Memory B cell (primary cell): ENCODE measurements at regions not wholly inside any gene's neighbourhood (a gene's known extent, or its start where the extent isn't known, plus 50 kb on each side); places are given as distances from the start of the nearest gene placed in this dataset.
"Not testable (repeated sequence)": the region's sequence is repeated elsewhere in the genome, so short reads cannot be mapped to it uniquely, and the experiment has no call there.

Experiments
- ATAC-seq: fragments of 150-1000 bp; cut with Tn5 transposase; 2 replicates; pipeline ENCODE4 v1.10.0; 2021; ENCODE audit warnings: low read depth, mild to moderate bottlenecking, moderate library complexity
- DNase-seq, 2 donors: peaks; one replicate each; pipeline ENCODE4 v3.0.0; 2022; ENCODE audit warnings: low spot score in 2 of 2
- H3K27ac Mint-ChIP-seq: one replicate; pipeline ENCODE4 v1.8.0; 2022; ENCODE audit warnings: mild to moderate bottlenecking, moderate library complexity, mixed read lengths
- H3K27me3 Mint-ChIP-seq: one replicate; pipeline ENCODE4 v1.8.0; 2022; ENCODE audit warnings: mixed read lengths
- H3K36me3 Mint-ChIP-seq: one replicate; pipeline ENCODE4 v1.8.0; 2022; ENCODE audit warnings: mild to moderate bottlenecking, mixed read lengths
- H3K4me1 Mint-ChIP-seq: one replicate; pipeline ENCODE4 v1.8.0; 2022; ENCODE audit warnings: mixed read lengths
- H3K4me3 Mint-ChIP-seq: one replicate; pipeline ENCODE4 v1.8.0; 2022; ENCODE audit warnings: mild to moderate bottlenecking, moderate library complexity, mixed read lengths
- H3K9me3 Mint-ChIP-seq: one replicate; pipeline ENCODE4 v1.8.0; 2022; ENCODE audit warnings: mixed read lengths

- ATAC-seq = no peak
- Mint-ChIP-seq H3K27me3 (no peaks in the 10 kb centered on the region), H3K4me3 (no peak overlapping the region), H3K36me3 (no peaks in the 10 kb centered on the region), H3K9me3 (no peaks in the 10 kb centered on the region), H3K4me1 (peaks cover 22% of the 10 kb centered on the region), H3K27ac (no peak overlapping the region)
- DNase-seq = no peak
Measured at GRCh38 chr5:148734518-148734917, 80.2 kb upstream of the HTR4 start.

- ATAC-seq = no peak
- DNase-seq = no peak
- Mint-ChIP-seq H3K27ac (no peak overlapping the region), H3K4me1 (peaks cover 24% of the 10 kb centered on the region), H3K27me3 (no peaks in the 10 kb centered on the region), H3K36me3 (no peaks in the 10 kb centered on the region), H3K4me3 (no peak overlapping the region), H3K9me3 (no peaks in the 10 kb centered on the region)
Measured at GRCh38 chr5:148735301-148735835, 81.0 kb upstream of the HTR4 start.

DNA sequence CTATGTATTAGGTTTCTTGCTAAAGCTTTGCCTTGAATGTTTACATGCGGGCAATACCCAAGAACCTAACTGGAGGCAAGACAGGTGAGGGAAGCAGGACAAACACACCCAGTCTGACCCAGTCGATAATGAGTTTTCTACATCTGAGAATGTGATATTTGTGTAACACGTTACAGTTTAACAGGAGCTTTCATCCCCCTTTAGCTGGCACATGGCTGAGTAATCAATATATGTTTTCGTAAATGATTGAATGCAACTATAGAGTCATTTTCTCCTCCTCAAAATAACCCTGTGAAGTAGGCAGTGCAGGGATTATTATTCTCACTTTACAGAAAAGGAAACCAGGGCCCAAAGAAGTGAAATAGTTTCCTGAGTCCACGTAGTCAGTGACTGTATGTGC, 84.7 kb upstream of the HTR4 start:
- no peak overlapping the region for H3K27ac Mint-ChIP-seq
- ATAC-seq = no peak
- H3K4me3 Mint-ChIP-seq = no peak overlapping the region
- no peak for DNase-seq
- peaks cover 10% of the 10 kb centered on the region for H3K4me1 Mint-ChIP-seq
- no peaks in the 10 kb centered on the region for H3K27me3 Mint-ChIP-seq
- no peaks in the 10 kb centered on the region for H3K36me3 Mint-ChIP-seq
- no peaks in the 10 kb centered on the region for H3K9me3 Mint-ChIP-seq

DNA sequence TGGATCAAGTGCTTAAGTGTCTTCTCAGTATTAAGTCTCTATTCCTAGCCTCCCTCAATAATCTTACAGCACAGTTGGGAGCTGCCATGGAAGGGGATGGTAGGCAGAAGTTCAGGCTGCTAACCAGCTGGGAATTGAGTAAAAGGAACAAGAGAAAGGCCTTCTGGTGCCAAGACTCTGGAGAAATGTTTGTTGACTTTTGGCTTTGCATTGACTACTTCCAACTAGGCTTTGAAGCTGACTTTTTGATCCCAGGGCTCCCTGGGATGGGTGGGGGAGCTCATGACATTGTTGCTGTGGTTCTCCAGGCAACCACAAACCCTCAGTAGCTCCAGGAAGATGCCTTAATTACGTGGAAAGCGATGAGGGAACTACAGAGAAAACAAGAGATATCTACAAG, 85.2 kb upstream of the HTR4 start:
- Mint-ChIP-seq H3K4me3 (no peak overlapping the region), H3K27me3 (no peaks in the 10 kb centered on the region)

DNA sequence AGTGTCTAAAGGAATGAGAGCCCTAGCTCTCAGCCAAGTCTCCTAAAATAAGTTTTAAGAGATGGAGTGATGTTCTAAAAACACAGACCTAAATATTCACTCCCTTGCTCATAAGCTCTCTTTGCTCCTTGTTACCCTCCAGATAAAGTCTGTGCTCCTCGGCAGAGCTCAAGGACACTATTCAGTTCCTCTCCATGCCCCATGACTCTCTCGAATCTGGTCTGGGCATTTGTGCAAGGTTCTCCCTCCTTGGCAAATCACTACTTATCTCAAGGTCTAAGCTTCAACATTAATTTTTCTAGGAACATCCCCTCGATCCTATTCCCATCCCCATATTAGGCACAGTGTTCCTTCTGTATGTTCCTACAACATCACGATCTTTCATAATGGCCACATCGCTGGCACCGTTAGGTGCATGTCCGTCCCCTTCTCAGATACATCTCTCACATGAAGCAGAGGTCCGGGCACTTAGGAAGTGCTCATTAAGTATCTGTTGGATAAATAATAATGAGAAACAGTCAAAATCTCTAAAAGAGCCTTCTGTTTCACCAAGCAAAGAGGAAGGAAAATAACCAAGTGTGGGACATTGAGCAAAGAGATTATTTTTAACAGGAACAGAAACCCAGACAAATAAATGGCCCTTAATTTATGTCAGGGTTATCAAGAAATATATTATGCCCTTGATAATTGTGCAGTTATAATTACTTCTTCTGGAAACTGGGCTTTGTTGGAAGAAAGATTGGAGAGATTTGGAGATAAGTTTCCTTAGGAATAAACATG, 85.9 kb upstream of the HTR4 start:
- no peak overlapping the region for H3K27ac Mint-ChIP-seq
- H3K4me3 Mint-ChIP-seq = no peak overlapping the region
- peaks cover 9% of the 10 kb centered on the region for H3K4me1 Mint-ChIP-seq
- H3K36me3 Mint-ChIP-seq = no peaks in the 10 kb centered on the region
- H3K27me3 Mint-ChIP-seq = no peaks in the 10 kb centered on the region
- DNase-seq = no peak
- peaks cover 3% of the 10 kb centered on the region for H3K9me3 Mint-ChIP-seq
- ATAC-seq = no peak

More for the DNA sequence above, 85.2 kb upstream of the HTR4 start:
- Mint-ChIP-seq H3K27ac (no peak overlapping the region), H3K36me3 (no peaks in the 10 kb centered on the region), H3K4me1 (peaks cover 8% of the 10 kb centered on the region), H3K9me3 (peaks cover 3% of the 10 kb centered on the region)
- ATAC-seq (no peak), DNase-seq (no peak)

DNA sequence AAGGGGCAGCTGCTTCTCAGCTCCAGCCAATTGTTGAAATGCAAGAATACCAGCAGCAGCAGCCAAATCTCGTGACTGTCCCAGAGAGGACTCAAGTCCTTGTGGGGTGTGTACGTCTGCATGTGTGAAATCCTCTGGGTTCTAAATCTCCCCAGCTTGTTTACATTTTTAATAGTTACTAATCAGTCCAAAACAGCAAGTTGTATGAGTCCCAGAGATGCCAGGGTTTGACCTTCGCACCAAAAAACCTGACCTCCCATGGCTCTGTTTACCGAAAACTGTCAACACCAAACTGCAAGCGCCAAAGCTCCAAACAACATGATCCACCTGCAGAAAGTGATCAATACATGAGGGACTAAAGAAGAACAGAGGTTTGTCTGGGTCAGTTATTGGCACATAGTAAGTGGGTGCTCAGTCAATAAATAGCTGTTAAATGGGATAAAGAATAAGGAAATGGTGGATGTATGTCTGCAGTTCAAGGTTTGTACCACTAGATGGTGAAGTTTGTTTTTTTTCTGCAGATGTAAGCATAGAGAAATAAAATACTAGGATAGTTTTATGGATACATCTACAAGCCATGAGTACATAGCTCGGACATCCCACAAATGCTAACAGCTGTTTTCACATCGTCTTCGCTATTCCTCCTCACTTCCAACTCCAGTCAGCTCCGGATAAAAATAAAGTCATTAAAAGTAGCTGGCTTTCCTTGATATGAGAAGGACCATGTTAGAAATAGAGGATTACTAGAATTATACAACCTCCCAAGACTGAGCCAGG, 85.3 kb upstream of the ADRB2 start:
- H3K4me3 Mint-ChIP-seq = no peak overlapping the region
- peaks cover 9% of the 10 kb centered on the region for H3K4me1 Mint-ChIP-seq
- H3K9me3 Mint-ChIP-seq = peaks cover 3% of the 10 kb centered on the region
- H3K27ac Mint-ChIP-seq = no peak overlapping the region
- ATAC-seq (peak; percentile 59), DNase-seq (peak in 1 of 2 donors; percentile 36)
- no peaks in the 10 kb centered on the region for H3K27me3 Mint-ChIP-seq
- no peaks in the 10 kb centered on the region for H3K36me3 Mint-ChIP-seq

DNA sequence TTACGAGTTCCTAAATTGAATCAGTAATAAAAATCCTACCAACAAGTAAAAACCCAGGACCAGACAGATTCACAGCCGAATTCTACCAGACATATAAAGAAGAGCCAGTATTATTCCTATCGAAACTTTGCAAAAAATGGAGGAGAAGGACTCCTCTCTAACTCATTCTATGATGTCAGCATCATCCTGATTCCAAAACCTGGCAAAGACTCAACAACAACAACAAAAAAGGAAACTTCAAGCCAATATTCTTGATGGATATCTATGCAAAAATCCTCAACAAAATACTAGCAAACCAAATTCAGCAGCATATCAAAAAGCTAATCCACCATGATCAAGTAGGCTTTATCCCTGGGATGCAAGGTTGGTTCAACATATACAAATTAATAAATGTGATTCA, 84.6 kb upstream of the ADRB2 start:
- H3K9me3 Mint-ChIP-seq, DNase-seq, H3K27me3 Mint-ChIP-seq, H3K27ac Mint-ChIP-seq, H3K4me1 Mint-ChIP-seq, H3K4me3 Mint-ChIP-seq, ATAC-seq, H3K36me3 Mint-ChIP-seq: not testable (repeated sequence)

DNA sequence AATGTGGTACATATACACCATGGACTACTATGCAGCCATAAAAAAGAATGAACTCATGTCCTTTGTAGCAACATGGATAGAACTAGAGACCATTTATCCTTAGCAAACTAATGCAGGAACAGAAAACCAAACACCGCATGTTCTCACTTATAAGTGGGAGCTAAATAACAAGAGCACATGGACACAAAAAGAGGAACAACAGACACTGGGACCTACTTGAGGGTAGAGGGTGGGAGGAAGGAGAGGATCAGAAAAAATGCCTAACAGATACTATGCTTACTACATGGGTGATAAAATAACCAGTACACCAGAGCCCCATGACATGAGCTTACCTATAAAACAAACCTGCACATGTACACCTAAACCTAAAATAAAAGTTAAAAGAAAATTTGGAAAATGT, 82.0 kb upstream of the ADRB2 start:
- not testable (repeated sequence) for H3K27me3 Mint-ChIP-seq, H3K27ac Mint-ChIP-seq, ATAC-seq, DNase-seq, H3K36me3 Mint-ChIP-seq, H3K4me3 Mint-ChIP-seq, H3K9me3 Mint-ChIP-seq
- peaks cover 21% of the 10 kb centered on the region for H3K4me1 Mint-ChIP-seq

DNA sequence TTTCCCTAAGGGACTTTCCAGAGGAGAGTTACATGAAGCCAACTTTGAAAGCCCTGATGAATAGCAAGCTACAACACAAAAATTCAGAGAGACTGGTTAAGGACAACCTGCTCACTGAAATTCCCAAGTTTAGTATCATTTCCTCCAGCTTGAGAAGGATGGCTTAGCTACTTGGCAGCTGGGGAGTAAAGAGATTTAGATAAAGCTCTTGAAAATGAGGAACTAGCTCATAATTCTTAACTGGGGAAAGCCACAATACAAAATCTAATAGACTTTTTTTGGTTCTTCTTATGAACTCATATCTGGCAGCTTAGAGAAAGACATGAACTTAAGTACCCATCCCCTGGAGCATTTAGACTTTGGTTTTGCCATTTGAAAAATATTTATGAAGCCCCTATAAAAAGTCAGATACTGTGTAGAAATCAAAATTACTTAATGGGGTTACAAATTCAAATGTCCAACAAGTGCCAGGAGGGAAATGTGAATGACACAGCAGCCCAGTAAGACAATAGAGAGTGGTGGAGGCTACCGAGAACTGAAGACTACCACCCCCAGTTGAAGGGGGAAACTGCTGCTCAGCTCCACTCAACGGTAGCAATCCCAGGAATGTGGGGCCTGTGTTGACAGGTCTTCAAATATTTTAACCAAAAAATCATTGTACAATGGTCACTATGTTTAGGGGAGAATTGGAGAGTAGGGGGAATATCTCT, 79.4 kb upstream of the ADRB2 start:
- ATAC-seq (peak; percentile 88), DNase-seq (no peak)
- Mint-ChIP-seq H3K4me1 (peaks cover 13% of the 10 kb centered on the region), H3K36me3 (no peaks in the 10 kb centered on the region), H3K4me3 (no peak overlapping the region), H3K27me3 (no peaks in the 10 kb centered on the region), H3K27ac (no peak overlapping the region), H3K9me3 (peaks cover 3% of the 10 kb centered on the region)

DNA sequence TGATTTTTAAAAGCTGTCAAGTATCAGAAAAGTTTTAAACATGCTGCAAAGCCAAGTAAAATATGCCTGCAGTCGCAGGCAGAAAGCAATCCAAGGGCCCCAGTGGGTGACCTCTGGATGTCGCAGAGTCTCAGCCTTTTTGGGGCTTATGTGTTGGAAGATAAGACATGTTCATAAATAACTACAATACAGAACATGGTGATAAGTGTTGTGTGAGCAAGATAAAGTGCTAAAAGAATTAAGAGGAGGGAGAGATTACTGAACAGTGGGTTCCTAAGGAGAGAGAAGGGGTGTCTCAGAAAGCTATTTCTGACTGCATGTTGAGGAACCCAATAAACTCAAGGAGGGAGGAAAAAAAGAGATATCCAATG, 78.9 kb upstream of the ADRB2 start:
- H3K36me3 Mint-ChIP-seq = no peaks in the 10 kb centered on the region
- DNase-seq = no peak
- H3K27me3 Mint-ChIP-seq = no peaks in the 10 kb centered on the region
- H3K4me1 Mint-ChIP-seq = peaks cover 13% of the 10 kb centered on the region
- no peak overlapping the region for H3K4me3 Mint-ChIP-seq
- no peak for ATAC-seq
- no peak overlapping the region for H3K27ac Mint-ChIP-seq
- peaks cover 3% of the 10 kb centered on the region for H3K9me3 Mint-ChIP-seq

- Mint-ChIP-seq H3K27me3 (no peaks in the 10 kb centered on the region), H3K4me1 (peaks cover 13% of the 10 kb centered on the region), H3K9me3 (peaks cover 5% of the 10 kb centered on the region), H3K36me3 (peaks cover 2% of the 10 kb centered on the region), H3K4me3 (no peak overlapping the region), H3K27ac (no peak overlapping the region)
- ATAC-seq = no peak
- DNase-seq = no peak
Measured at GRCh38 chr5:148748702-148749392, 77.6 kb upstream of the ADRB2 start.

DNA sequence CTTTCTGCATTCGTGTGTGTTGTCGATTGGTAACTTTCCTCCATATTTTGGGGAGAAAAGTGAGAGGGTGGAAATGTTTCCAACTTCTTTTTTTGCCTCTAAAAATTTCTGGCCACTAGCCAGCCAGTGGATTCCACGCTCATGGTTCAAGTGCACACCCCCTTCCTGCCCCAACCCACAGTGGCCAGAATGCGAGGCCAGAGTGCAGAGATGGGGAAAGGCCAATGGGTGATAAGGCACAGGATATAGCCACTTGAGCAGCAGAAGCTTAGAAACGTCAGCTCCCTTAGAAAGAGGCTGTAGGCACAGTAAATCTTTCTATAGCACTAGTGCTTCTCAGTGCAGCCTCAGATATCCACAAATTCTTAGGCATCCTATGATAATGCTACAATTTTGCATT, 75.8 kb upstream of the ADRB2 start:
- H3K27me3 Mint-ChIP-seq = no peaks in the 10 kb centered on the region

DNA sequence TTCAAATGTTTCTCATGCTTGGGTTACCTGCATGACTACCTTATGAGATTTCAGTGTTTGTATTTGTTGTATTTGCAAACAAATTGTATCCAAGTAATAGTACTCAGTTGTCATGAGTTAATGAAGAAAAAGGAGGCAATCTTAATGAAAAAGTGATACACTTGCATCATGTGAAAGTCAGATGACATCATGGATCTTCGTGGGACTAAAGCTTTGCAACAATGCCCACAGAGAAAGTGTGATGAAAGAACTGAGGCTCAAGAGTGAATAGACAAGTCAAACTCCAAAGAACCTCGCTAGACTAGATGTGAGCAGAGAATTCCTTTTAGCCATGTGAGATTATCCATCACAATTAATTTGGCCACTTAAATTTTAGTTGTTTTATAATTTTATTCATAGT, 75.4 kb upstream of the ADRB2 start:
- peaks cover 2% of the 10 kb centered on the region for H3K9me3 Mint-ChIP-seq
- H3K4me3 Mint-ChIP-seq = no peak overlapping the region
- peaks cover 11% of the 10 kb centered on the region for H3K4me1 Mint-ChIP-seq
- ATAC-seq = no peak
- no peak for DNase-seq
- peaks cover 2% of the 10 kb centered on the region for H3K36me3 Mint-ChIP-seq
- H3K27ac Mint-ChIP-seq = no peak overlapping the region
- H3K27me3 Mint-ChIP-seq = no peaks in the 10 kb centered on the region

More for the DNA sequence above, 75.8 kb upstream of the ADRB2 start:
- Mint-ChIP-seq H3K27ac (no peak overlapping the region), H3K9me3 (peaks cover 2% of the 10 kb centered on the region), H3K36me3 (peaks cover 2% of the 10 kb centered on the region), H3K4me1 (peaks cover 11% of the 10 kb centered on the region), H3K4me3 (no peak overlapping the region)
- DNase-seq (no peak), ATAC-seq (no peak)
